HG02588 (cell line): ENCODE measurements at regions not wholly inside any gene's neighbourhood (a gene's known extent, or its start where the extent isn't known, plus 50 kb on each side); places are given as distances from the start of the nearest gene placed in this dataset.
A peak's percentile ranks its signal among the peaks of the same experiment; 100 is the strongest.

Source experiments
- ATAC-seq: cut with Tn5 transposase; IDR thresholded peaks from one replicate; pipeline ENCODE4 v1.9.1; 2021; ENCODE audit warnings: mild to moderate bottlenecking, moderate library complexity; ENCODE audit not compliant: unreplicated experiment

GRCh38 chr1:195584870-195585624 lies 1023.2 kb downstream of the KCNT2 start:
- ATAC-seq: no peak

GRCh38 chr1:195580988-195581387 lies 1027.3 kb downstream of the KCNT2 start:
- no peak for ATAC-seq

- ATAC-seq: no peak
Observed at GRCh38 chr1:195577748-195578147, 1030.5 kb downstream of the KCNT2 start.

GRCh38 chr1:195576641-195577040 lies 1031.6 kb downstream of the KCNT2 start:
- ATAC-seq: no peak

- ATAC-seq: no peak
Observed at GRCh38 chr1:195574511-195574910, 1033.7 kb downstream of the KCNT2 start.

GRCh38 chr1:195569934-195570333 lies 1038.3 kb downstream of the KCNT2 start:
- ATAC-seq: no peak

GRCh38 chr1:195568389-195568788 lies 1039.9 kb downstream of the KCNT2 start:
- no peak for ATAC-seq

- no peak for ATAC-seq
Observed at GRCh38 chr1:195562074-195562473, 1046.2 kb downstream of the KCNT2 start.

GRCh38 chr1:195550071-195550862 lies 1058.0 kb downstream of the KCNT2 start:
- ATAC-seq: no peak

- ATAC-seq: no peak
Observed at GRCh38 chr1:195530961-195531360, 1077.3 kb downstream of the KCNT2 start.

- ATAC-seq: no peak
Observed at GRCh38 chr1:195529881-195530280, 1078.4 kb downstream of the KCNT2 start.

GRCh38 chr1:195520757-195521156 lies 1087.5 kb downstream of the KCNT2 start:
- no peak for ATAC-seq

GRCh38 chr1:195516036-195516435 lies 1092.2 kb downstream of the KCNT2 start:
- ATAC-seq: no peak

GRCh38 chr1:195511501-195511900 lies 1096.7 kb downstream of the KCNT2 start:
- no peak for ATAC-seq

- ATAC-seq: no peak
Observed at GRCh38 chr1:195501118-195501517, 1107.1 kb downstream of the KCNT2 start.

- ATAC-seq: peak; percentile 65
Observed at GRCh38 chr1:195495720-195496635, 1112.3 kb downstream of the KCNT2 start.

- ATAC-seq: no peak
Observed at GRCh38 chr1:195482137-195482536, 1126.1 kb downstream of the KCNT2 start.

GRCh38 chr1:195481293-195481692 lies 1126.9 kb downstream of the KCNT2 start:
- ATAC-seq: no peak

GRCh38 chr1:195475568-195475967 lies 1132.7 kb downstream of the KCNT2 start:
- no peak for ATAC-seq

- ATAC-seq: no peak
Observed at GRCh38 chr1:195472291-195472690, 1135.9 kb downstream of the KCNT2 start.

- no peak for ATAC-seq
Observed at GRCh38 chr1:195466639-195467038, 1141.6 kb downstream of the KCNT2 start.
